ENCODE measurements at regions not wholly inside any gene's neighbourhood (a gene's known extent, or its start where the extent isn't known, plus 50 kb on each side); places are given as distances from the start of the nearest gene placed in this dataset.

- no peak for TF ChIP-seq CTCF (conservative IDR thresholded peaks at IDR 0.05; ENCODE audit: low read length)
- TF ChIP-seq EZH2phosphoT487 (IDR thresholded peaks at IDR 0.05; ENCODE audit: borderline replicate concordance, low read depth, low read length), result no peak
Measured at GRCh38 chr5:27708534-27708933, 670.1 kb upstream of the CDH9 start.

Measured in OCI-LY7 (cell line).